UCSD-AML1 (cell line): ENCODE measurements at regions not wholly inside any gene's neighbourhood (a gene's known extent, or its start where the extent isn't known, plus 50 kb on each side); places are given as distances from the start of the nearest gene placed in this dataset.
"Not testable (repeated sequence)": the region's sequence is repeated elsewhere in the genome, so short reads cannot be mapped to it uniquely, and the experiment has no call there.

Source experiments
- DNase-seq: peaks from one replicate; lab custom pipeline; 2025; ENCODE audit not compliant: unreplicated experiment; lab: John Stamatoyannopoulos, UW

- no peak for DNase-seq
These were observed 288.8 kb upstream of the SPAG17 start for GRCh38 chr1:118473825-118474224.

DNA sequence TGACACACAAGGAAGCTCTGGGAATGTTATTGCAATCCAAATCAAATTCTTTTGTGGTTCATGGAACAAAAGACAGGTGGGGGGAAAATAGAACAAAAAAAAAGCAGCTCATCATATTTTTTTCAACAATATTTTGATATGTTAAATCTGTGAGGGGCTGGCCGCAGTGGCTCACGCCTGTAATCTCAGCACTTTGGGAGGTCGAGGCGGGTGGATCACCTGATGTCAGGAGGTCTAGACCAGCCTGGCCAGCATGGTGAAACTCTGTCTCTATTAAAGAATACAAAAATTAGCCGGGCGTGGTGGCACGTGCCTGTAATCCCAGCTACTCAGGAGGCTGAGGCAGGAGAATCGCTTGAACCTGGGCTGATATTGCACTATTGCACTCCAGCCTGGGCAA is 279.4 kb upstream of the SPAG17 start:
- DNase-seq: not testable (repeated sequence)

DNA sequence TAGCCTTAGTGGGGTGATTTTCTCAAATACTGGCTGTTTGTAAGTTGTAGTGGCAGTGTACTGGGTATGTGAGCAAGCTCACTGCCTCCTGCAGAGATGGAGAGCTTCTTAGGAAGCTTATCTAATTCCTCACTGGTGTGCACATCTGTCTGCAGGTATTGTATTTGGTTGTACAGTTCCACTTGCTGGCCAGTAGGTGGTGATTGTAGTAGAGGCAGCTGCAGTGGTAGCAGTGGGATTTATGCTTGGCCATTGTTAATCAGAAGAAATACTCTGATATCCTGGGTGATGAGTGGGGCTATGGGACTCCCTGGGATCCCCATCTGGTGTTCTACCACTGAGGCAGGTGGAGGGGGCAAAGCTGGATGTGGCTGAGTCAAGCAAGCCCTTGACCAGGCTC is 276.1 kb upstream of the SPAG17 start:
- DNase-seq: no peak

GRCh38 chr1:118459871-118460270 is 274.8 kb upstream of the SPAG17 start:
- DNase-seq: no peak

GRCh38 chr1:118453856-118454255 is 268.8 kb upstream of the SPAG17 start:
- DNase-seq: not testable (repeated sequence)

GRCh38 chr1:118445156-118445555 is 260.1 kb upstream of the SPAG17 start:
- DNase-seq: no peak

GRCh38 chr1:118442214-118442613 is 257.2 kb upstream of the SPAG17 start:
- no peak for DNase-seq

- no peak for DNase-seq
These were observed 252.6 kb upstream of the SPAG17 start for GRCh38 chr1:118437664-118438063.

GRCh38 chr1:118429856-118430255 is 244.8 kb upstream of the SPAG17 start:
- DNase-seq: no peak

GRCh38 chr1:118421868-118422350 is 236.9 kb upstream of the SPAG17 start:
- DNase-seq: no peak

DNA sequence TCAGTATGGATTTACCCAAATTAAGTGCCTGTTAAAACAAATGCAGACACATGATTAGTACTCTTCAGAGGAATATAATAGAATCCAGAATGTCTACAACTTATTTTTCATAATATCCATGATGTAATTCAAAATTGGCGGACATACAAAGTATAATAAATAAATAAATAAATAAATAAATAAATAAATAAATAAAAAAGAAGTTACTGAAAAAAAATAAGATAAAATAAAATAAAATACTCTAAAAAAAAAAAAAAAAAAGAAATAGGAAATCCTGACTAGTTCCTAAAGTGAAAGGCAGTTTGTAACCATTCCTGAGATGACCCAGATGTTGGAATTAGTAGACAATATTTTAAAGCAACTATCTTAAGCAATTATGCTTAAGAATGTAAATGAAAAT is 219.0 kb upstream of the SPAG17 start:
- no peak for DNase-seq

DNA sequence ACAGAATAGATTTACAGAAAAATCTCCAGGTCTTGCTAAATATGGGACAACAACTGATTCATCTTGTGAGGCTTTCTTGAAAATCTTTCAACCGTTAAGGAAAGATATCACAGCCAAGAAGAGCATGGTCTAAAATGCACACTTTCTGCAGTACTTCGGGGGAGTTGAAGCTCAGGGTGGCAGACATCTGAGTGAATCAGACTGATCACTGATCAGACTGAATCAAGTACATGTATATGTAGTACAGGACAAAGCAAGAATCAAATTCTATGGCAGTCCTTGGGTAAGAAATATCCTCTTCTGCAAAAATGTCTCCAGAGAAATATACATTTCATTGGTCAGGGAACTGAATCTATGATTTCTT is 212.4 kb upstream of the SPAG17 start:
- no peak for DNase-seq

GRCh38 chr1:118396829-118397495 is 211.9 kb upstream of the SPAG17 start:
- no peak for DNase-seq

DNA sequence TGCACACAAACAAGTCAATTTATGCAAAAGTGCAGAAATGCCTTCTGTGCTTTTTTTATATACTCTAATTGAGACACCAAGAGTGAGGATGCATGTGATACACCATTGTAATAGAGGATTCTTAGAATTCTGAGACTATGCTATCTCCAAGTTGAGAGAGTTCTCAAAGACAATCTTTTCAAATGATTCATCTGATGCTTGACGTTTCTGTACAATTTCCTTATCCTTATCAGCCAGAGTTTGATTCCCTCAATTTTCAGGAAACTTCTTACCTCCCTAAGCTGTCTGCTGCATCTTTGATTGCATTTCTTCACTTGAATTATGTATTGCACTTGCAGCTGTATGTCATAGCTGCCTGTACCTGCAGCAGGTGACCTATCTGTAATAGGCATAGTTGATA is 211.3 kb upstream of the SPAG17 start:
- DNase-seq: no peak

DNA sequence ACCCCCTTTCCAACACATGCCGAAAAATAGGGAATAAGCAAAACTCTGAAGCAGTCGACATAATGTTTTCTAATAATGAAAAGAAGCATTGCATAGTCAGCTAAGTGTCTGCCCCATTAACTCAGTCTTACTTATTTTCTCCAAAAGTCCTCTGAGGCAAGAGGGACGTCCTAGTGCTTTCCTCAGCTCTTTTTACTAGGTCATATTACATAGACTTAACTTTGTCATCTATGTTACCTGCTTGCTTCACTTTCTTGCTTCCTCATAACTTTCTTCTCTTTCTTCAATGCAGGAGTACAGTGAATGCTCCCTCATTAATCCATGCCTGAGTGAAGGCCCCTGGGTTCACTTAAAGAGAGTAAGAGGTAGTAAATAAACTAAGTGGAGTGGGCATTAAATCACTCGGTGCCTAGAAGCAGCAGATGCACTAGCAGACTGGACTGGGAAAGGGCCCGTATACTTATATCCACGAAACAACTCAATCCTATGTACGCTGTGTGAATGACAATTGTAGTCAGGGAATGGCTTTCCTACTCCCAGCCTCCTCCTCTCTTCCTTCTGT is 210.5 kb upstream of the SPAG17 start:
- no peak for DNase-seq

DNA sequence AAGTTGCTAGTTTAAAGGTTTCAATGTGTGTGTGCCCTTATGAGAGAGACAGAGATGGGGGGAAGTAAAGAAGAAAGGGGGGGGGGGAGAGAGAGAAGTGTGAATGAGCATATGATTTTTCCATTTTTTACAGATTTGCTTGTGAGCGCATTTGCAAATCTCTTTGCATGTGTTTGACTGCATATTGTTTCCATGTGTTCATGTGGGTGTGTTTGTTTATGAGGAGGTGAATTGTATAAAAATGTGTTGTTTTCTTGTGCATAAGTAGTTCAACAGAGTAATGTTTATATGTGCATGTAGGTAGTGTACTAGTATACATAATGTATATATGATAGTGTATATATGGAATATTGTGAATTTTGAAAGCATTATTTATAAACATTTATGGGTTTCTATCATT is 205.9 kb upstream of the SPAG17 start:
- no peak for DNase-seq

GRCh38 chr1:118388301-118388959 is 203.4 kb upstream of the SPAG17 start:
- DNase-seq: no peak

GRCh38 chr1:118381197-118381869 is 196.3 kb upstream of the SPAG17 start:
- no peak for DNase-seq

DNA sequence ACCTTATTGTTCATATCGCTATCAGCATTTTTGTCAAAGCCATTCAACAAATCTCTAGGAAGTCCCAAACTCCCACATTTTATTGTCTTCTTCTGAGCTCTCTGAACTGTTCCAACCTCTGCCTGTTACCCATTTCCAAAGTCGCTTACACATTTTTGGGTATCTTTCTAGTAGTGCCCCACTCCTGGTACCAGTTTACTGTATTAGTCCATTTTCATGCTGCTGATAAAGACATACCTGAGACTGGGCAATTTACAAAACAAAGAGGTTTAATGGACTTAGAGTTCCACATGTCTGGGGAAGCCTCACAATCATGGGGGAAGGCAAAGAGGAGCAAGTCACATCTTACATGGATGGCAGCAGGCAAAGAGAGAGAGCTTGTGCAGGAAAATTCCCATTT is 192.2 kb upstream of the SPAG17 start:
- not testable (repeated sequence) for DNase-seq

DNA sequence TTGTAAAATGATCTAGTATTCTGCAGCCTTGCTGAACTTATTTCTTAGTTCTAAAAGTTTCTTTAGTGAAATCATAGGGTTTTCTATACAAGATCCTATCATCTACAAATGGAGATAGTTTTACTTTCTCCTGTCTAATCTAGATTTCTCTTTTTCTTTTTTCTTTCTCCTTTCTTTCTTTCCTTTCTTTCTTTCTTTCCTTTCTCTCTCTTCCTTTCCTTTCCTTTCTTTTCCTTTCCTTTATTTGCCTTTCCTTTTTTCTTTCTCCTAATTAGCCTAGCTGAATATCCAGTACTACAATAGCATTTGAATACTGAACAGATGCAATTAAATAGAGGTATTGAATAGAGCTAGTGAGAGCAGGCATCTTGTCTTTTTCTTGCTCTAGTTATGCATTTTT is 186.6 kb upstream of the SPAG17 start:
- no peak for DNase-seq

GRCh38 chr1:118370861-118371260 is 185.8 kb upstream of the SPAG17 start:
- no peak for DNase-seq

GRCh38 chr1:118366286-118366685 is 181.3 kb upstream of the SPAG17 start:
- no peak for DNase-seq
